Kidney epithelial cell (primary cell): ENCODE measurements at regions not wholly inside any gene's neighbourhood (a gene's known extent, or its start where the extent isn't known, plus 50 kb on each side); places are given as distances from the start of the nearest gene placed in this dataset.

Experiments
- DNase-seq: peaks from one replicate; pipeline ENCODE4 v3.0.0-alpha.2; 2010; ENCODE audit warnings: low read depth
- H3K27me3 ChIP-seq: 2 replicates; pipeline ENCODE4 v1.6.0; 2011; ENCODE audit warnings: low read length; ENCODE audit not compliant: control insufficient read depth, insufficient read depth
- H3K36me3 ChIP-seq: 2 replicates; pipeline ENCODE4 v1.5.1; 2011; ENCODE audit warnings: low read length; ENCODE audit not compliant: control insufficient read depth, insufficient read depth
- H3K4me3 ChIP-seq: 2 replicates; pipeline ENCODE4 v1.5.1; 2011; ENCODE audit warnings: low read depth, mild to moderate bottlenecking, control low read depth, low read length
- TF ChIP-seq, protein P1 (sequence below): IDR thresholded peaks from 2 replicates; pipeline ENCODE4 v1.5.1; 2011; ENCODE audit warnings: mild to moderate bottlenecking, moderate library complexity, low read length, control low read depth, inconsistent platforms; ENCODE audit not compliant: insufficient read depth, poor library complexity, severe bottlenecking

DNA sequence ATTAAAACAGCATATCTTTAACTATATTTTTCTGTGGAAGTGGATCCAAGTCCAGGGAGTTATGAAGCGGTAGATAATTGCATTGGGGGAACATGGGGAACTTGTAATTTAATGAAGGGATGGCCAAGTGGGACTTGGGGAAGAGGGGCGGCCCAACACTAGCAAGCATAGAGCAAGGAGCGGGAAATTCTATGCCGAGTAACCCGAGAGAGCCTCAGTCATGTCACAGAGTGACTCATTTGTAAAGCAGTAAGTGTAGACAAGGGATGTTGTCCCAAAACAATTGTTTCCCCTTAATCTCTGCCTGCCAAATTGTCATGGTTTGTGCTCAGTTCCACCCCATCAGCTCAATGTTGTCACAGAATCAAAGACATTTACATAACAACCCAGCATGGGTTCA is 620.1 kb downstream of the AJAP1 start:
- H3K36me3 ChIP-seq = no peaks in the 10 kb centered on the region
- TF ChIP-seq, protein P1, sequence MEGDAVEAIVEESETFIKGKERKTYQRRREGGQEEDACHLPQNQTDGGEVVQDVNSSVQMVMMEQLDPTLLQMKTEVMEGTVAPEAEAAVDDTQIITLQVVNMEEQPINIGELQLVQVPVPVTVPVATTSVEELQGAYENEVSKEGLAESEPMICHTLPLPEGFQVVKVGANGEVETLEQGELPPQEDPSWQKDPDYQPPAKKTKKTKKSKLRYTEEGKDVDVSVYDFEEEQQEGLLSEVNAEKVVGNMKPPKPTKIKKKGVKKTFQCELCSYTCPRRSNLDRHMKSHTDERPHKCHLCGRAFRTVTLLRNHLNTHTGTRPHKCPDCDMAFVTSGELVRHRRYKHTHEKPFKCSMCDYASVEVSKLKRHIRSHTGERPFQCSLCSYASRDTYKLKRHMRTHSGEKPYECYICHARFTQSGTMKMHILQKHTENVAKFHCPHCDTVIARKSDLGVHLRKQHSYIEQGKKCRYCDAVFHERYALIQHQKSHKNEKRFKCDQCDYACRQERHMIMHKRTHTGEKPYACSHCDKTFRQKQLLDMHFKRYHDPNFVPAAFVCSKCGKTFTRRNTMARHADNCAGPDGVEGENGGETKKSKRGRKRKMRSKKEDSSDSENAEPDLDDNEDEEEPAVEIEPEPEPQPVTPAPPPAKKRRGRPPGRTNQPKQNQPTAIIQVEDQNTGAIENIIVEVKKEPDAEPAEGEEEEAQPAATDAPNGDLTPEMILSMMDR = no peak
- H3K27me3 ChIP-seq = no peaks in the 10 kb centered on the region
- no peak for DNase-seq
- H3K4me3 ChIP-seq = no peak overlapping the region

DNA sequence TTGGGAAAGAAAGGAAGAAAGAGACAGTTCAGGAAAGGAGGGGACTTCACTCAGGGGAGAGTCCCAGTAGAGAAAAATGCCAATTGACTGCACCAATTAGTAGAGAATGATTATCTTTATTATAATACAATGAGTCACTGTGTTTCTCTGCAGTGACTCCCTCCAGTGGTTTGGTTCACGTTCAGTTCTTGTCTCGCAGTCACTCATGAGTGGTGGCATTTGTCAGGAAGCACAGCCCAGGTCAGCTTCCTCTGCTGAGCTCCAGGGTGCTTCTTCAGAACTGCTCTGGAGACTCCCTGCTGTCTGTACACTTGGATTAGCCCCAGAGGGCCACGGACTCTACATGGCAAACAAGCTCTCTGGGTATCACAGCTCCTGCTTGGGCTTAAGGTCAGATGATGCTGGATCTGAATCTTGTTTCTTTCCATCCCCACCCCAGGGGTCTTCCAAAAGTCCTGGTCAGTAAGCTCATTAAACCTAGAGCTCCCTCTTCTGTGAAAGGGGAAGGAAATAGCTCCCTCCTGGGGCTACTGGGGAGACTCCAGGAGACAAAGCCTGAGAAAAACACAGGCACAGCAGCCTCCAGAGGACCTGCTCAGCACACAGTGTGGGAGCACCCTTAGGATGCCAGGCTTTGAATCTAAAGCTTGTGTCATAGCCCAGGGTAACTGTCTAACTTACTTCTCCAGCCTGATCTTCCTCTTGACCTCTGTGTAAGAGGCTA is 619.0 kb downstream of the AJAP1 start:
- Histone ChIP-seq H3K4me3 (no peak overlapping the region), H3K36me3 (no peaks in the 10 kb centered on the region), H3K27me3 (no peaks in the 10 kb centered on the region)
- TF ChIP-seq, protein P1 = no peak
- no peak for DNase-seq

DNA sequence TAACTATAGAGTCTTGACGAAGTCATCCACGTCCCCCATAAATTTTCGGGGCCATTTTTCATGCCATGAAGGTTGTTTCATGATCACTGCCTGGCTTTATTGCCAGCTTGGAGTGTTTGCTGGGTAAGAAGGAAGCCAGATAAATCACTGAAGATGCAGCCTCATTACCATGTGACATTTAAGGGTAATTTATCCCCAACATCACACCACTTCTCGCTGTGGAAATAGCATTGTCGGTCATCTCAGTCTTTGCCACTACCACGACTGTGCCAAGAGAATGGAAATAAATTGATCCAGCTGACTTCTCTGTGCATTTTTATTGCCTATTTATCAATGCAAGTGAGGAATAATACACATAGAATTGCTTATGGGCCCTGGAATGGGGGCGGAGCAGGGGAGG is 617.9 kb downstream of the AJAP1 start:
- no peaks in the 10 kb centered on the region for H3K36me3 ChIP-seq
- TF ChIP-seq, protein P1 = no peak
- DNase-seq = no peak

DNA sequence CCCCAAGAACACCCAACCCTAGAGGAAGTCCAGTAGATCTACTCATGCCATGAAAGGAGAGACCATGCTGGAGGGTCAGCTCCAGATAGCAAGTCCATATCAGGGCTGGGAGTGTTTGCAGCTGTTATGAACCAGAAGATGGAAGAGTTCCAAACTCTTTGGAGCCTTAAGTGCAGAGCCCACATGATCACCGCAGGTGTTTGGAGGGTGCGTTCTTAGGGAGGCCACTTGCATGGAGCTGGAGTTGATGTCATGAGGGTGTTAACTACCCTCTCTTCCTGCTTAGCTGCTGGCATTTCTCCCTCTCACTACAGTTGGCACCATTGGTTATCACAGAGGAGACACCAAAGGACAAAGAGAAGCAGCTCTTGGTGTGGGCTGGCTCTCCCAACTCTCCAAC is 616.9 kb downstream of the AJAP1 start:
- no peaks in the 10 kb centered on the region for H3K36me3 ChIP-seq
- no peak overlapping the region for H3K4me3 ChIP-seq
- DNase-seq = no peak
- TF ChIP-seq, protein P1 = no peak
- no peaks in the 10 kb centered on the region for H3K27me3 ChIP-seq

More for the DNA sequence above, 617.9 kb downstream of the AJAP1 start:
- H3K4me3 ChIP-seq = no peak overlapping the region
- H3K27me3 ChIP-seq = no peaks in the 10 kb centered on the region

DNA sequence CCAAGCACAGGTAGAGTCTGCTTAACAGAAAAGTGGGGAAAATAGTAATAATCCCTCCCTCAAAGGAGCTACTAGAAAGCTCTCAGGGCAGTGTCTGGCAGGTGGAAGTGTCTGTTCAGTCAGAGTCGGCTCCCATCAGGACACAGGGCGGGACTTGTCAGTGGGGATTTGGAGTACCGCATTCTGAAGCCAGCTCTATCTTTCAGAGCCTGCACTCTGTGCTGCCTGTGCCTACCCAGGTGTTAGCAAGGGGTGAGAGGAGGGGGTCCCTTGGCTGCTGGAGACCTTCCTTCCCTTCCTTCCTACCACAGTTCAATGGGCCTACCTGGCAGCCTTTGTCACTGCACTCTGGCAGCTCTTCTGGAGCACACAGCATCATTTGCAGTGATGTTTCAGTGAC is 615.5 kb downstream of the AJAP1 start:
- Histone ChIP-seq H3K36me3 (no peaks in the 10 kb centered on the region), H3K27me3 (no peaks in the 10 kb centered on the region), H3K4me3 (no peak overlapping the region)
- no peak for DNase-seq
- TF ChIP-seq, protein P1 = no peak
